ENCODE measurements at regions not wholly inside any gene's neighbourhood (a gene's known extent, or its start where the extent isn't known, plus 50 kb on each side); places are given as distances from the start of the nearest gene placed in this dataset.

GRCh38 chr4:129353490-129353889 lies 257.5 kb downstream of the C4orf33 start:
- no peak for TF ChIP-seq EZH2 (IDR thresholded peaks at IDR 0.05; ENCODE audit: borderline replicate concordance, insufficient read depth, low read depth, low read length, poor library complexity, severe bottlenecking)
- TF ChIP-seq, protein P1, sequence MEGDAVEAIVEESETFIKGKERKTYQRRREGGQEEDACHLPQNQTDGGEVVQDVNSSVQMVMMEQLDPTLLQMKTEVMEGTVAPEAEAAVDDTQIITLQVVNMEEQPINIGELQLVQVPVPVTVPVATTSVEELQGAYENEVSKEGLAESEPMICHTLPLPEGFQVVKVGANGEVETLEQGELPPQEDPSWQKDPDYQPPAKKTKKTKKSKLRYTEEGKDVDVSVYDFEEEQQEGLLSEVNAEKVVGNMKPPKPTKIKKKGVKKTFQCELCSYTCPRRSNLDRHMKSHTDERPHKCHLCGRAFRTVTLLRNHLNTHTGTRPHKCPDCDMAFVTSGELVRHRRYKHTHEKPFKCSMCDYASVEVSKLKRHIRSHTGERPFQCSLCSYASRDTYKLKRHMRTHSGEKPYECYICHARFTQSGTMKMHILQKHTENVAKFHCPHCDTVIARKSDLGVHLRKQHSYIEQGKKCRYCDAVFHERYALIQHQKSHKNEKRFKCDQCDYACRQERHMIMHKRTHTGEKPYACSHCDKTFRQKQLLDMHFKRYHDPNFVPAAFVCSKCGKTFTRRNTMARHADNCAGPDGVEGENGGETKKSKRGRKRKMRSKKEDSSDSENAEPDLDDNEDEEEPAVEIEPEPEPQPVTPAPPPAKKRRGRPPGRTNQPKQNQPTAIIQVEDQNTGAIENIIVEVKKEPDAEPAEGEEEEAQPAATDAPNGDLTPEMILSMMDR (IDR thresholded peaks at IDR 0.05), result no peak

Data from B cell (primary cell).